HG02610 (cell line): ENCODE measurements at regions not wholly inside any gene's neighbourhood (a gene's known extent, or its start where the extent isn't known, plus 50 kb on each side); places are given as distances from the start of the nearest gene placed in this dataset.
A peak's percentile ranks its signal among the peaks of the same experiment; 100 is the strongest.
"Not testable (repeated sequence)": the region's sequence is repeated elsewhere in the genome, so short reads cannot be mapped to it uniquely, and the experiment has no call there.

Source experiments
- ATAC-seq: cut with Tn5 transposase; IDR thresholded peaks from one replicate; pipeline ENCODE4 v1.9.1; 2021; ENCODE audit warnings: mild to moderate bottlenecking, moderate library complexity; ENCODE audit not compliant: unreplicated experiment

GRCh38 chr2:37569131-37569823 lies 102.2 kb downstream of the CDC42EP3 start:
- ATAC-seq = no peak

DNA sequence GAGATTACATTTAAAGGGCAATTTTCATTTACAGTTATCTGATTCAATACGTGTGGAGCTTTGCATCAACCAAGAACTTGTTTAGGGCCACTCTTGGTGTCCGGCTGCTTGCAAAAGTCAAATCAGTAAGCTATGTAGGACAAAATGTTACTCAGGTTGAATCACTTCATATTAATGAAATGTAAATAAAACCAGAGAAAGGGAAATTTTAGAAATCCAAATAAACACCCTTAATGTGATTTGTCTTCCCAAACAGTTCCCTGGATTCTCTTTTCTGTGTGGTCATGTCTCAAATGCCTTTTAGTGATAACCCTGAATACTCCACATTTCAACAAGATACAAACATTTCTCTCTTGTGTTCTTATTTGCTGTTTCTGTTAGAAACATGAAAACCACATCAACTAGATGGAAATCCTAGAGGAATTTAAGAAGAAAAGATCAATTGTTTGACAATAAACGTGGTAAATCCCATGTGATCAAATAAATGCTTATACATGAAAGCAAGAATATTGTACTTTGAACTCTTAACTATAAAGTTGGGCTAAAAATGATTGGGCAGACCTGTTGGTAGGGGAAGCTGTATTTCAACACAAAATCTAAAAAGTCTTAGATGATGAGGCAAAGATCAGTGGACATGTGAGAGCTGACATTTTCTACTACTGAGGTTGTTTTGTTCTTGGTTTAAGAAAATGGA lies 101.3 kb downstream of the CDC42EP3 start:
- no peak for ATAC-seq

GRCh38 chr2:37570773-37571586 lies 100.5 kb downstream of the CDC42EP3 start:
- peak; percentile 94 for ATAC-seq

DNA sequence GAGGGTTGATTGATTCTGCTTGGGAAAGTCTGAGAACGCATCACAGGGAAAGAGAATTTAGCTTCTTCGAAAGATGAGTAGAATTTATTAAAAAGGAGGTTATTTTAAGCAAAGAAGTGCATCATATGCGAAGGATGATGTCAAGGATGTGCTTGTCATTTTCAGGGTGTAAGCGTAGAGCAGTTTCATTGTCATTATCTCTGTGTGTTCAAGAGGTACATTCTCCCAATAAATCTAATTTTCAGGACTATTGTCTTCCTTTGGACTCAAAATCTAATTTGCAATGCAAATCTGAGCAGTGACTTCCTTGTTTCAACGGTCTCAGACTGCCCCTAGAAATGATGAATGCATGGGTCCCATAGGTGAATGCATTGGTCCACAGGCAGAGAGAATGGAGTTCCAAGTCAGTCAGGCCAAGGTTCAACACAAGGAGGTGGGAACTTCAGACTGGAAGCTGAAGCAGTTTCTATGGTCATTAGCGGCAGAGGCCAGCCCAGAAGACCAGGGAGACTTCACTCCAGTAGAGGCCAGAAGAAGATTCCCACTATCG lies 99.8 kb downstream of the CDC42EP3 start:
- ATAC-seq = no peak

DNA sequence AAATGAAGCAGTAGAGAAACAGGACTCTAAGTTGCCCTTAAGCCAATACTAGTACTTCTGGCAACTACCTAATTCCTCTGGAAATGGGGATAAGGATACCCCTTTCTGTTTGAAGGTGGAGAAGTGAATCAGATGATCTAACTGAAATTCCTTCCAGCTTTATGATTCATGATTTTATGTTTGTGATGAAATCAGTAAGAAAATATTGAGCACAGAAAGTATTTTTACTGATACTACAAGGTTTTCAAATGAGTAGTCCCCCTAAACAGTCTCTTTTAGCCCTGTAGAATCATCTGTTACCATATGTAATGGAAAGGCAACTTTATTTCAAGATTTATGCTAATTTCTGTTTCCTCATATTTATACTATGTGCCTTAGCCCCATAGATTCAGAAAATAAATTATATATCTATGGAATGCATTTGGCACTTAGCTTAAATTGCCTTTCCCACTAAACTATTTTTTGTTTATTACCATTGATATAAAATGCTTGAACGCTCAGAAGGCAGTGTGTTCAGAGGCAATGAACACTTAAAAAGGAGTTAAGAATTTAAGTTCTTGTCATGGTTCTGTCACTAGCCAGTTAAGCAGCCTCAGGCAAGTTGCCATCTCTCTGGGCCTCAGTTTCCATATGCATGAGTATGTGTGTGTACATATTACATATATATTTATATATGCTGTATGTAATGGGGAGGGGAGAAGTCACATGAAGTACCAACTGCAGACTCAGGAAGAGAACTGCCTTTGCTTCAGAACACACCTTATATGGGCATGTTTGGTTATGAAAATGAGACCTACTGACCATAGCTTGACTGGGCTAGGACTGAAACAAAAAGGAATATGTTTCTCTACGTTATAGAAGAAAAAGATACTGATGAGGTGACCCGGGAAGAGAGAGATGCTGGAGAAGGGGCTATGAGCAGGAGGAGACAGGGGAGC lies 97.7 kb downstream of the CDC42EP3 start:
- peak; percentile 41 for ATAC-seq

- ATAC-seq = no peak
These were observed 95.7 kb downstream of the CDC42EP3 start for GRCh38 chr2:37575780-37576179.

DNA sequence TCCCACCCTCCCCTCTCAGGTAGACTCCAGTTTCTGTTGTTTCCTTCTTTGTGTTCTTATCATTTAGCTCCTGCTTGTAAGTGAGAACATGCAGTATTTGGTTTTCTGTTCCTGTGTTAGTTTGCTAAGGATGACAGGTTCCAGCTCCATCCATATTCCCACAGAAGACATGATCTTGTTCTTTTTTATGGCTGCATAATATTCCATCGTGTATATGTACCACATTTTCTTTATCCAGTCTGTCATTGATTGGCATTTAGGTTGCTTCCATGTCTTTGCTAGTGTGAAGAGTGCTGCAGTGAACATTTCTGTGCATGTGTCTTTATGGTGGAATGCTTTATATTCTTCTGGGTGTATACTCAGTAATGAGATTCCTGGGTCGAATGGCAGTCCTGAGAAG lies 95.2 kb downstream of the CDC42EP3 start:
- not testable (repeated sequence) for ATAC-seq

DNA sequence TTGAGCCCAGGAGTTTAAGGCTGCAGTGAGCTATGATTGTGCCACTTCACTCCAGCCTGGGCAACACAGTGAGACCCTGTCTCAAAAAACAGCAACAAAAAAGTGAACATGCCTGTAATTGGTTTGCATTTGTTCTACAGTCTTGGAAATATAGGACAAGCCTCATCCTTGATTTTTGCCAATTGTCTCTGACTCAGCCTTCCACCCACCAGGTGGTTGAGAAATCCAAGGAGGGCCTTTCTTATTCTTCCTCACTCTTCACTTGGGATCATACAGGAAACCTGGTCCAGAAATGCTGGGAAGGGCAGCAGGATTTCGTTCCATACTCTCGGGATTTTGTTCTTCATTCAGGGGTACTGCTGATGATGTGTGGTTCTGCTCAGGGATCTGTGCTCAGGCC lies 94.6 kb downstream of the CDC42EP3 start:
- ATAC-seq = no peak

DNA sequence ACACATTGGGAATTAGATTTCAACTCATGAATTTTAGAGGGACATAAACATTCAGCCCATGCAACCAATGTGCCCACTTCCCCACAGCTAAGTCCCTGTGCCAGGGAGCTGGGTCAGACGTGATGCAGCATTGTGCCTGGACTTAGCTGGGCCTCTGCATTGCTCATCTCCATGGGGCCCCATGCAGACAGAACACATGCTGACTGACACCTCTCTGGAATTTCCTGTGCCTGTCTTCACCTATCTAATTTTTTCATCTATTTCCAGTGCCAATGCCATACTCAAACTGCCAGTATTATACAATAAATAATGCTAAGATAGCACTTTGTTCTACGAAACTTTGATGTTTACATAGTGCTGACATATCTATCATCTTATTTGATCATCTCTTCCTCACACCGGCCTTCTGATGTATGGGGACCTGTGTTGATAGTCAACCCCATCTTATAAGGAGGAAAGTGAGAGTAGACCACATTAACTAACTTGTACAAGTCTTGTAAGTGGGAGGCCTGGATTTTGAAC lies 92.2 kb downstream of the CDC42EP3 start:
- ATAC-seq = no peak

DNA sequence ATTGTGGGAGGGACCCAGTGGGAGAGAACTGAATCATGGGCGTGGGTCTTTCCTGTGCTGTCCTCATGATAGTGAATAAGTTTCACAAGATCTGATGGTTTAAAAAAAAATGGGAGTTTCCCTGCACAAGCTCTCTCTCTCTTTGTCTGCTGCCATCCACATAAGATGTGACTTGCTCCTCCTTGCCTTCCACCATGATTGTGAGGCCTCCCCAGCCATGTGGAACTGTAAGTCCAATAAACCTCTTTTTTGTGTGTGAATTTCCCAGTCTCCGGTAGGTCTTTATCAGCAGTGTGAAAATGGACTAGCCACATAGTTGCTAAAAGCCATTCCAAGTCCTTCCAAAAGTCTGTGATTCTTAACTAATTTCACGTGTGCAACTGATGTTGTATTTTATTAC lies 91.5 kb downstream of the CDC42EP3 start:
- not testable (repeated sequence) for ATAC-seq

DNA sequence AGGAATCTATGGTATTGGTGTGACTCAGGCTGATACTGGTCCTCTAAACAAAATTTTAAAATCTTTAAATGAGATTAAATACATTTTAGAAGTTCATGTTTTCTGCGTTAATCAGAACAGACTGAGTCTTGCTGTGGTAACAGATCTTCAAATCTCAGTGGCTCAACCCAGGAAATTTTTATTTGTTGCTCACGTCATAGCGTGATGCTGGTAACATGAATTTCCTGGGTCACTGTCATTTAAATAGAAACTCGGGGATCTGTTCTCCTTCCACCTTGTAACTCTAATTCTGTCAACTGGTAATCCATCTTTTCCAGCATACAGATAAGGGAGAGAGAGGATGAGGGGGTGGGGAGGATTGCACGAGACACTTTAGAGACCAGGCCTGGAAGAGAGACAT lies 90.0 kb downstream of the CDC42EP3 start:
- no peak for ATAC-seq

DNA sequence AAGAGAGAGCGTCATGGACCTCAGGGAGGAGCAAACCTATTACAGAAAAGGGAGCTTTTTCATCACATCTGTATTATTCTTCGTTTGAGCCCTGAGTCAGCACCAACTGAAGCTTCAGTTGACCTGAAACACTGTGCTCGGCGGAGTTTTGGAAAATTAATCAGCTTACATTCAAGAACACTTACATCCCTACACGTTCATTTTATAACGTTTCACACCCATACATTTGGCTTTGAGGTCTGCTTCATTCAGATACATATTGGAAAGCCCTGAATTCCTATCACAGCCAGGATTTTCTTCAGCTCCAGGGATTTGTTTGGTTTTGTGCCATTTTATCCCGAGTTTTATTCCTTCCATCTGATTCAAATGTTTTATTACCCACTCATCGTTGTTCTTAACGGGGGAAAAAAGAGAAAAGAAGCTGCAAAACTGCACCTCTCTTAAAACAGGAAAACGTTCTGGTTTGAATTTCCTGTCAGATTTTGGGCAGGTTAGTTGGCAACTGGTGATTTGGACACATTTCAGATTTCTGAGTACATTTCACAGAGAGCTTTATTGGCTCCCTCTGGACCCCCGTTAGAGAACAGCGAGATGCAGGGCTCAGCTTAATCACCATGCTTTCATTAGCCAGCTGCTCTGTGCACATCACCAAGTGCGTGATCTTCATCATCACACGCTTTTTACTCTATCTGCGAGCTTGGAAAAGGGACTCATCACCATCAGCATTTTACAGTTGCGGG lies 88.8 kb downstream of the CDC42EP3 start:
- ATAC-seq = no peak

DNA sequence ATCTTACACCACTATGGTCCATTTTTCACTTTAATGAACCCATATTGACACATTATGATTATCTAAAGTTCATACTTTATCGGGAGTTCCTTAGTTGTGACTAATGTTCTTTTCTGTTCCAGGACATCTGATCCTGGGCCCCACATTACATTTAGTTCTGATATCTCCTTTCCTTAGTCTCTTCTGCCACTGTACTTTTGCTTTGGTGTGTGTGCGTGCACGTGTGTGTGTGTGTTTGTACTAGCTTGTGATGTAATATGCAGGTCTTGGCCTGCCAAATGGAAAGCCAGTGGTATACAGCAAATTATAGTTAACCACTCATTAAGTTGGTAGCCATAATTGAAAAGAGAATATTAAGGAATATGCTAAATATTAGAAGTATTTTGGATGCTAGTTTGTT lies 88.0 kb downstream of the CDC42EP3 start:
- no peak for ATAC-seq

- no peak for ATAC-seq
These were observed 87.6 kb downstream of the CDC42EP3 start for GRCh38 chr2:37583867-37584266.

GRCh38 chr2:37585295-37585908 lies 86.0 kb downstream of the CDC42EP3 start:
- no peak for ATAC-seq

DNA sequence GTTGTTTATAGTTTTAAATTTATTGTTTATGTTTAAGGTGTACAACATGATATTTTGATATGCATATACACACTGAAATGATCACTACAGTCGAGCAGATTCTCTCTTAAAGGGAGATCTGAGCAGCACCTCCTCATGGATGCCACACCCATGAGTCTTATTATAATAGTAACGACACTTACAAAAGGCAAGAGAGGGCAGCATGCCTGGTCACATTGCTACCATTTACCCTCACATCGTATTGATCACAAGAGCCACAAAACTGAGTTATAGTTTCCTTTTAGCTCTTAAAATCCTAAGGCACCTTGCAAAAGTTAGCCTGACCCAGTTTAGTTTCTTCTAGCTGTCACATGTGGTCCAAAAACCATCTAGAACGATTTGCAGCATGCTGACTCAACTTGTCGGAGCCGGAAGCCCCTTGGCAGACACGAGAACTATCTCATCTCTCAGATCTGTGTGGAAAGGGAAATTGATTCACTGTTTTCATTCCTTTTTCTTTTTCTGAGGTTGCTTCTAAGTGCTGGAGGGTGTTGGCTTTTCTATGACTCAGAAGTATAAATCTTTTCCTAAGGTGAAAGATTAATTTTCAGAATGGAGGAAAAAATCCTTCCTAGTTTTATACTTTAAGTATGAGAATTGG lies 85.3 kb downstream of the CDC42EP3 start:
- peak; percentile 67 for ATAC-seq

DNA sequence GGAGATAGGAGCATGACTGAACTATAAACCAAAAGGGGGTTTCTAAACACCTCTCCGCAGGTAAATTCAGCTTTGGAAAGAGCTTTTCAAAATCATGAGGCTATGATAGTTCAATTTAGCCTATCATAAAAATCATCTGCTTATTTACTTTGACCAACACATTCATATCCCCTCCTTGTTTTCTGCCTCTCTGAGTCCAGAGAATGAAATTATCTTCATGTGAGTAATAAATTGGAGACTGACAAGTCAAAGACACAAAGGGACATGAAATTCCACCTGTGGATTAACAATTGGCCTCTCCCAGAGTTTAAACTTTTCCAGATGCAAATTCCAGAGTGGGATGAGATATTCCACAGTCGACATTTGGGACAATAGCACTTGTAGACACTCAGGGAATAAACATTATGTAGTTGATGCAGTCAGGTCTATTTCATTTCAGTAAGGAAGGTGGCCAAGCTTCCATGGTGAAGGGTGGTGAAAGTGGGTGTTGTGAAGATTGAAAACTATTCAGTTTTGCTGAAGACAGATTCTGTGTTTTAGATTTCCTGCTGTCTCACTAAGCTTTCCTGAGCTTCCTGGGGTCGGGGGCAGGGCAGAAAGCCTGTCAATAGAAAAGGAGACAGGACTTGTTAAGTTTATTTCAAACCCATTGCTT lies 84.7 kb downstream of the CDC42EP3 start:
- ATAC-seq = no peak

DNA sequence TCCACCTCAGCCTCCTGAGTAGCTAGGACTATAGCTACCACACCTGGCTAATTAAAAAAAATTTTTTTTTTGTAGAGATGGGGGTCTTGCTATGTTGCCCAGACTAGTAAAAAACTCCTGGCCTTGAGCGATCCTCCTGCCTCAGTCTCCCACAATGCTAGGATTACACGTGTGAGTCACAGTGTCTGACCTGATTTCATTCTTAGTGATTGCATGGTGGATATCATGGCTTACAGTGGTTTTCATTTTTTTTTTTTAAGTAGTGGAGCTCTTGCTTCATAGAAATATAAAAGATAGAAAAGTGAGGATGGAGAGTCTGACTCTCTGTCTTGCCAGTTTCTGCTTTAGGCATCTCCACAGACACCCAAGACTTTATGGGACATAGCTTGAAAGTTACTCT lies 83.6 kb downstream of the CDC42EP3 start:
- no peak for ATAC-seq
